ENCODE measurements at regions not wholly inside any gene's neighbourhood (a gene's known extent, or its start where the extent isn't known, plus 50 kb on each side); places are given as distances from the start of the nearest gene placed in this dataset.

DNA sequence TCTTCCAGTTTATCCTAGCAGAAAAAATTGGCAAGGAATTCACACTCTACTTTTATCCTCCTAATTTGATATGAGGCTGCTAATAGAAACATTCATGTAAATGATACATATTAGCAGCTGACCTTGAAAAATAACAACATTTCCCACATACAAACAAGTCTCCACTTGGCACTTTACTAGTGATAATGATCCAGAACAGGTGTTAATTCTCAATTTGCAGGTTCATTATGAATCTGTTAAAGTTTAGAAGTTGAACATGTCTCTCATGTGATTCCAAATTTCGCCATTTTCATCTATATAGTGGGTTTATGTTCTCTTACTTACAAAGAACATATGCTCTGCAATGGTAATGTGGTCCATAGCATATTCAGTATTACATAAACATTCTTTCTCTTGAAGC, 1396.8 kb upstream of the LRRTM3 start:
- TF ChIP-seq, protein P1, sequence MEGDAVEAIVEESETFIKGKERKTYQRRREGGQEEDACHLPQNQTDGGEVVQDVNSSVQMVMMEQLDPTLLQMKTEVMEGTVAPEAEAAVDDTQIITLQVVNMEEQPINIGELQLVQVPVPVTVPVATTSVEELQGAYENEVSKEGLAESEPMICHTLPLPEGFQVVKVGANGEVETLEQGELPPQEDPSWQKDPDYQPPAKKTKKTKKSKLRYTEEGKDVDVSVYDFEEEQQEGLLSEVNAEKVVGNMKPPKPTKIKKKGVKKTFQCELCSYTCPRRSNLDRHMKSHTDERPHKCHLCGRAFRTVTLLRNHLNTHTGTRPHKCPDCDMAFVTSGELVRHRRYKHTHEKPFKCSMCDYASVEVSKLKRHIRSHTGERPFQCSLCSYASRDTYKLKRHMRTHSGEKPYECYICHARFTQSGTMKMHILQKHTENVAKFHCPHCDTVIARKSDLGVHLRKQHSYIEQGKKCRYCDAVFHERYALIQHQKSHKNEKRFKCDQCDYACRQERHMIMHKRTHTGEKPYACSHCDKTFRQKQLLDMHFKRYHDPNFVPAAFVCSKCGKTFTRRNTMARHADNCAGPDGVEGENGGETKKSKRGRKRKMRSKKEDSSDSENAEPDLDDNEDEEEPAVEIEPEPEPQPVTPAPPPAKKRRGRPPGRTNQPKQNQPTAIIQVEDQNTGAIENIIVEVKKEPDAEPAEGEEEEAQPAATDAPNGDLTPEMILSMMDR (conservative IDR thresholded peaks at IDR 0.05; ENCODE audit: low read depth, low read length) = no peak
- DNase-seq (ENCODE audit: low read depth) = no peak
- H3K4me3 ChIP-seq (ENCODE audit: low read depth, low read length) = no peak overlapping the region

DNA sequence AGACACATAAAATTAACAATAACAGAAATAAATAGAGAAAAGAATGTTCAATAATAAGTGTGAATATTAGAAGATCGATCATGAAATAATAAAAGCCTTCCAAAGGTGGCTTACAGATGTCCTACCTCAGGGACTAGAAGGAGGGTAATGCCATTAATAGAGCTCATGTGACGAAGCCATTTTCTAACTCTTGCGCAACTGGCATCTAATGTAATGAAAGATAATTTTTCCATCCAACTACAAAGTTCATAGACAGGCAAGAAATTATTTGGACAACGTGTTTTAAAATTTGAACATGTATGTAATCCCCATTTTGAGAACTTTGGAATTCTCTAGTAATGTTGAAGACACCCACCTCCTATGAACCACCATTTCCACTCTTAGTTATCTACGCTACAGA, 1394.3 kb upstream of the LRRTM3 start:
- no peak overlapping the region for H3K4me3 ChIP-seq (ENCODE audit: low read depth, low read length)
- TF ChIP-seq, protein P1 (conservative IDR thresholded peaks at IDR 0.05; ENCODE audit: low read depth, low read length) = no peak
- no peak for DNase-seq (ENCODE audit: low read depth)

DNA sequence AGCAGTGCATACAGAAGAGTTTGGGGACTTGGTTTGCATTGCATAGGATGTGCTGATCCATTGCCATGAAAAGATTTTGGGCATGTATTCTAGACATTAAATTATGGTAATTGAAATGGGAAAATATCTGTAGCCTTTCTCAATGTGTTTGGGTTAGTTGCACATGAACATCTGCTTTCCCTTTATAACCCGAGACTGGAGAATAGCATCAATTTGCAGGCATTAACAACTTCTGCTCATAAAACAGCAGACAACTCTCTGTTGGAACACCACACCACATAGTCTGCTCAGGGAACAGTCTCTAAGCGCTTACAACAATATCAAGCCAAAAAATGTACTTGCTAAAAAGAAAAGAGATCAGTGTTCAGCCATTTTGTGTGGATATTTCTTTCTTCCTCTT, 1391.1 kb upstream of the LRRTM3 start:
- H3K4me3 ChIP-seq (ENCODE audit: low read depth, low read length) = no peak overlapping the region
- no peak for DNase-seq (ENCODE audit: low read depth)
- TF ChIP-seq, protein P1 (conservative IDR thresholded peaks at IDR 0.05; ENCODE audit: low read depth, low read length) = no peak

DNA sequence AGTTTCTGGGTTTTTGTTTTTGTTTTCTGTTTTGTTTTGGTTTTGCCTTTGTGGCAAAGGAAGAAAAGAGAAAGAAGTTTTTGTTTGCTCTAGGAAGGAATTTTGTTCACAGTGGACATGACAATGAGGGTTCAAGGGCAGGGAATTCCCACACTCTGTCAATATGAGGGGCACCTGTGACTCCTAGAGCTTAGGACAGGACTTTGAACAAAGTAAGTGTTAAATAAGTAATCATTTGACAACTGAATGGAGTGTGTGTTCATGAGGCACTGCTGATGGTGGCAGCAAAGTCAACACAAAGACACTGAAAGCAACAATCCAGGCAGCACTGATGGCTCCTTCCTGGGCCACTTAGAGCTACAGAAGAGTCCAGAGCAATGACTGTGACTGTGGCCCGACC, 1381.1 kb upstream of the LRRTM3 start:
- H3K4me3 ChIP-seq (ENCODE audit: low read depth, low read length) = no peak overlapping the region
- no peak for DNase-seq (ENCODE audit: low read depth)
- TF ChIP-seq, protein P1 (conservative IDR thresholded peaks at IDR 0.05; ENCODE audit: low read depth, low read length) = no peak

DNA sequence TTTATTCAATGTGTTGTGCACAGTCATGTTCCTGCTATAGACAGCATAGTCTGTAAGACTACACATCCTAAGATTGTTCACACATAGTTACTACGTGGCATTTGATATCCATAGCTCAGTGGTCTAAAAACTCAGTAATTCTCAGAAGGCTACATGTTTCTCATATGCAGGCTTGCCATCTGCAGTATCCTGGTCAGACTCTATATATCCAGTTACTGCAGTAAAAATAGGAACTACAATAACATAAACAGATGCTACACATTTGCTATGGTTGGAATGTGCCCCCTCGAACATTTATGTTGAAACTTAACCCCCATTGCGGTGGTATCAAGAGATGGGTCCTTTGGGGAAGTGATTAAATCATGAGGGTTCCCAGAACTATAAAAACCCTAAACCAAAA, 1377.8 kb upstream of the LRRTM3 start:
- DNase-seq (ENCODE audit: low read depth) = no peak
- TF ChIP-seq, protein P1 (conservative IDR thresholded peaks at IDR 0.05; ENCODE audit: low read depth, low read length) = no peak
- H3K4me3 ChIP-seq (ENCODE audit: low read depth, low read length) = no peak overlapping the region

DNA sequence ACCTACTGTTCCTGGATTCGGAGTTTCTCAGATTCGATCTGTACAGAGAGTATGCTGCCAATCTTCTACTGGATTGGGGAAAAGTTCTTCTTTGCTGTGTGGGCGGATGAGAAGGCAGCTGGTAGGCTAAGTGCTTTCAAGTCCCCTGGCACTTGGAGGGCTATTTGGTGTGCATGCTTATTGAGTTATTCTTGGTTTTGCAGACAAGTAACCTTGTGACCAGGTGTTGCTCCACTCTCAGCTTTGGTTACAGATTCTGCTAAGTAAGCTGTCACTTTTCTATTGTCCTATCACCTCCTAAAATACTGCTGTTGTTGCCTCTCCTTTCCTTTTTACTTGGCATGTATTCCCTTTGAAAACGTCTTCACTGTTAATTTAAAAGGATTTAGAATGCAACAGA, 1375.1 kb upstream of the LRRTM3 start:
- no peak overlapping the region for H3K4me3 ChIP-seq (ENCODE audit: low read depth, low read length)
- TF ChIP-seq, protein P1 (conservative IDR thresholded peaks at IDR 0.05; ENCODE audit: low read depth, low read length) = no peak
- DNase-seq (ENCODE audit: low read depth) = no peak

DNA sequence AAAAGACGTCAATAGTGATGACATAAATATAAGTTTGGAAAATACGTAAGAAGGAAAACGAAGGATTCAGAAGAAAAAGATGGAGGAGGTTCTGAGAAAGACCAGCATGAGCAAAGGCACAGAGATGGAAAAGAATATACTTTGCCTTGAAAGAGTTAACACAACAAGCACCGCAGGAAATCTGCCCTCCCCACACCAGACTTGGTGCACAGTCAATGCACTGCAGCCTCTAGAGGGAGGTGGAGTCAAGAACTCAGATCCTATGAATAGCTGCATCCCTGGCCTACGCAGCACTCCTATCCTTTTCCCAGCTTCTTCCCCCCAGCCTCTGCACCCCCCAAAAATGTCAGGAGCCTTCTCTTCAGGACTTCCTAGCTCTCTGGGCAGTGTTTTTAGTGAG, 1370.6 kb upstream of the LRRTM3 start:
- TF ChIP-seq, protein P1 (conservative IDR thresholded peaks at IDR 0.05; ENCODE audit: low read depth, low read length) = no peak
- DNase-seq (ENCODE audit: low read depth) = no peak
- no peak overlapping the region for H3K4me3 ChIP-seq (ENCODE audit: low read depth, low read length)

All from choroid plexus epithelial cell (primary cell).